GM23338 (cell line): ENCODE measurements at regions not wholly inside any gene's neighbourhood (a gene's known extent, or its start where the extent isn't known, plus 50 kb on each side); places are given as distances from the start of the nearest gene placed in this dataset.

Experiments
- ATAC-seq: fragments of 200-7000 bp; cut with Tn5 transposase; 3 replicates; pipeline ENCODE4 v1.9.1; 2020
- DNase-seq: peaks from one replicate; pipeline ENCODE4 v3.0.0-alpha.2; 2015; ENCODE audit warnings: low spot score
- H2AFZ ChIP-seq: fragments of 200-600 bp; sonication (generic); 2 replicates; pipeline ENCODE4 v1.8.0; 2016; ENCODE audit warnings: antibody characterized with exemption, mild to moderate bottlenecking, moderate library complexity
- H3F3A ChIP-seq: fragments of 200-600 bp; sonication (generic); replicated peaks from 2 replicates; pipeline ENCODE4 v1.8.0; 2017; ENCODE audit warnings: antibody characterized with exemption, mixed run types, low read depth
- H3K27ac ChIP-seq: fragments of 200-600 bp; sonication (generic); 2 replicates; pipeline ENCODE4 v1.6.1; 2016; ENCODE audit warnings: low read depth
- H3K27me3 ChIP-seq: fragments of 200-600 bp; sonication (generic); 2 replicates; pipeline ENCODE4 v1.8.0; 2016; ENCODE audit warnings: mild to moderate bottlenecking, mixed run types, moderate library complexity; ENCODE audit not compliant: insufficient read depth
- H3K36me3 ChIP-seq: fragments of 200-600 bp; sonication (generic); 2 replicates; pipeline ENCODE4 v1.8.0; 2016; ENCODE audit warnings: mild to moderate bottlenecking; ENCODE audit not compliant: insufficient read depth
- H3K4me1 ChIP-seq: fragments of 200-600 bp; sonication (generic); 2 replicates; pipeline ENCODE4 v1.8.0; 2016; ENCODE audit warnings: mild to moderate bottlenecking, moderate library complexity; ENCODE audit not compliant: insufficient read depth
- H3K4me2 ChIP-seq: fragments of 200-600 bp; sonication (generic); 2 replicates; pipeline ENCODE4 v1.7.1; 2017; ENCODE audit warnings: mixed run types
- H3K4me3 ChIP-seq: fragments of 200-600 bp; sonication (generic); 2 replicates; pipeline ENCODE4 v1.6.1; 2016; ENCODE audit warnings: mixed run types
- H3K79me2 ChIP-seq: fragments of 200-600 bp; sonication (generic); replicated peaks from 2 replicates; pipeline ENCODE4 v1.8.0; 2017; ENCODE audit warnings: mild to moderate bottlenecking; ENCODE audit not compliant: insufficient read depth
- H3K9me2 ChIP-seq: fragments of 200-600 bp; sonication (generic); 2 replicates; pipeline ENCODE4 v1.8.0; 2017; ENCODE audit not compliant: insufficient read depth
- H4K20me1 ChIP-seq: fragments of 200-600 bp; sonication (generic); replicated peaks from 2 replicates; pipeline ENCODE4 v1.8.0; 2017; ENCODE audit warnings: mild to moderate bottlenecking; ENCODE audit not compliant: insufficient read depth
- H3K27ac Mint-ChIP-seq: 2 replicates; pipeline ENCODE4 v1.8.0; 2020; ENCODE audit warnings: inconsistent platforms, mild to moderate bottlenecking, moderate library complexity, mixed read lengths
- H3K27me3 Mint-ChIP-seq: 3 replicates; pipeline ENCODE4 v1.8.0; 2022; ENCODE audit warnings: low read depth, mild to moderate bottlenecking, moderate library complexity, mixed read lengths, inconsistent platforms; ENCODE audit not compliant: insufficient read depth, poor library complexity
- H3K36me3 Mint-ChIP-seq: 3 replicates; pipeline ENCODE4 v1.8.0; 2021; ENCODE audit warnings: low read depth, mild to moderate bottlenecking, inconsistent platforms, moderate library complexity, mixed read lengths
- H3K4me1 Mint-ChIP-seq: 3 replicates; pipeline ENCODE4 v1.8.0; 2020; ENCODE audit warnings: mild to moderate bottlenecking, inconsistent platforms, mixed read lengths
- H3K4me3 Mint-ChIP-seq: 3 replicates; pipeline ENCODE4 v1.8.0; 2021; ENCODE audit warnings: moderate library complexity, mild to moderate bottlenecking, inconsistent platforms, mixed read lengths
- H3K9me3 Mint-ChIP-seq: 3 replicates; pipeline ENCODE4 v1.8.0; 2020; ENCODE audit warnings: moderate library complexity, mild to moderate bottlenecking, inconsistent platforms, mixed read lengths
- CREB1 ChIP-seq: fragments of 250-450 bp; sonication (Bioruptor Pico); IDR thresholded peaks from 2 replicates; pipeline ENCODE4 v1.5.0; 2020; ENCODE audit warnings: low read depth, mild to moderate bottlenecking, moderate library complexity
- CTCF ChIP-seq, 2 experiments: fragments of 200-600 bp in 1 of 2; sonication (generic) in 1 of 2; conservative IDR thresholded peaks; 2 replicates each; pipeline versions ENCODE4 v1.5.1 to v1.6.1; 2016 to 2017; ENCODE audit warnings: antibody characterized with exemption in 2 of 2, low read depth in 2 of 2, mild to moderate bottlenecking in 2 of 2, moderate library complexity in 1 of 2
- EZH2 ChIP-seq: fragments of 200-600 bp; sonication (generic); IDR thresholded peaks from one replicate; pipeline ENCODE4 v1.8.0; 2017; ENCODE audit warnings: antibody characterized with exemption, mild to moderate bottlenecking, low read depth; ENCODE audit not compliant: unreplicated experiment
- JUNB ChIP-seq: IDR thresholded peaks from one replicate; pipeline ENCODE4 v1.6.1; 2016; ENCODE audit warnings: antibody characterized with exemption; ENCODE audit not compliant: unreplicated experiment
- NANOG ChIP-seq: IDR thresholded peaks from 2 replicates; pipeline ENCODE4 v1.6.1; 2016; ENCODE audit warnings: antibody characterized with exemption, borderline replicate concordance
- REST ChIP-seq: IDR thresholded peaks from one replicate; pipeline ENCODE4 v1.6.1; 2018; ENCODE audit warnings: antibody characterized with exemption; ENCODE audit not compliant: unreplicated experiment
- STAT1 ChIP-seq: IDR thresholded peaks from one replicate; pipeline ENCODE4 v1.6.1; 2016; ENCODE audit warnings: antibody characterized with exemption; ENCODE audit not compliant: unreplicated experiment
- ZNF114 ChIP-seq: fragments of 250-450 bp; sonication (Bioruptor Pico); IDR thresholded peaks from 2 replicates; pipeline ENCODE4 v1.5.0; 2020; ENCODE audit warnings: mild to moderate bottlenecking, moderate library complexity
- ZNF331 ChIP-seq: fragments of 250-450 bp; sonication (Bioruptor Pico); IDR thresholded peaks from 2 replicates; pipeline ENCODE4 v1.5.0; 2020; ENCODE audit warnings: low read depth, mild to moderate bottlenecking, moderate library complexity
- ZNF462 ChIP-seq: fragments of 250-450 bp; sonication (Bioruptor Pico); IDR thresholded peaks from 2 replicates; pipeline ENCODE4 v1.5.0; 2020; ENCODE audit warnings: mild to moderate bottlenecking, moderate library complexity

- TF ChIP-seq REST (no peak), CREB1 (CRISPR knock-in tag) (no peak), ZNF331 (no peak), JUNB (no peak), STAT1 (no peak)
Observed at GRCh38 chr4:114264452-114264851, 285.0 kb upstream of the ARSJ start (continued).

GRCh38 chr4:114264877-114265291, 285.4 kb upstream of the ARSJ start:
- no peaks in the 10 kb centered on the region for H3K27me3 ChIP-seq
- H3K79me2 ChIP-seq: no peaks in the 10 kb centered on the region
- Mint-ChIP-seq H3K4me3 (no peak overlapping the region), H3K27ac (no peak overlapping the region), H3K27me3 (no peaks in the 10 kb centered on the region), H3K4me1 (no peaks in the 10 kb centered on the region), H3K9me3 (peaks cover 5% of the 10 kb centered on the region; the same call in 1 of the 3 replicates), H3K36me3 (no peaks in the 10 kb centered on the region)
- no peaks in the 10 kb centered on the region for H3K36me3 ChIP-seq
- ATAC-seq (no peak), DNase-seq (no peak)
- no peaks in the 10 kb centered on the region for H3K4me1 ChIP-seq
- no peak overlapping the region for H3K4me3 ChIP-seq
- H2AFZ ChIP-seq: no peak overlapping the region
- no peak overlapping the region for H3K27ac ChIP-seq
- H4K20me1 ChIP-seq: no peaks in the 10 kb centered on the region
- H3K4me2 ChIP-seq: no peak overlapping the region
- no peaks in the 10 kb centered on the region for H3K9me2 ChIP-seq
- no peaks in the 10 kb centered on the region for H3F3A ChIP-seq
- TF ChIP-seq ZNF114 (CRISPR knock-in tag) (no peak), CREB1 (CRISPR knock-in tag) (no peak), JUNB (no peak), EZH2 (no peak), CTCF (conservative IDR thresholded peaks at IDR 0.05; ENCODE audit: low read depth in 2 of 2) (no peak), NANOG (no peak), ZNF462 (no peak), ZNF331 (no peak), REST (no peak)
